ENCODE measurements at regions not wholly inside any gene's neighbourhood (a gene's known extent, or its start where the extent isn't known, plus 50 kb on each side); places are given as distances from the start of the nearest gene placed in this dataset.

GRCh38 chr4:27215220-27215826 is 354.7 kb downstream of the STIM2 start:
- H3K36me3 Mint-ChIP-seq: no peaks in the 10 kb centered on the region
- H3K9me3 Mint-ChIP-seq: no peaks in the 10 kb centered on the region
- H3K4me1 Mint-ChIP-seq (ENCODE audit: unreplicated experiment): no peaks in the 10 kb centered on the region
- no peak overlapping the region for H3K27ac Mint-ChIP-seq
- peaks cover 47% of the 10 kb centered on the region for H3K27me3 Mint-ChIP-seq
- DNase-seq (ENCODE audit: extremely low spot score, unreplicated experiment): no peak
- TF ChIP-seq CTCF (conservative IDR thresholded peaks at IDR 0.05): no peak
- no peak overlapping the region for H3K4me3 Mint-ChIP-seq

- H3K4me3 Mint-ChIP-seq: no peak overlapping the region
- no peak overlapping the region for H3K27ac Mint-ChIP-seq
- H3K36me3 Mint-ChIP-seq: no peaks in the 10 kb centered on the region
Measured at GRCh38 chr4:27217261-27217769, 356.7 kb downstream of the STIM2 start.

GRCh38 chr4:27218013-27218412 is 357.4 kb downstream of the STIM2 start:
- no peak for DNase-seq (ENCODE audit: extremely low spot score, unreplicated experiment)
- no peaks in the 10 kb centered on the region for H3K9me3 Mint-ChIP-seq
- no peaks in the 10 kb centered on the region for H3K4me1 Mint-ChIP-seq (ENCODE audit: unreplicated experiment)
- no peak overlapping the region for H3K4me3 Mint-ChIP-seq
- H3K27me3 Mint-ChIP-seq: peaks cover 60% of the 10 kb centered on the region
- TF ChIP-seq CTCF (conservative IDR thresholded peaks at IDR 0.05): no peak
- no peak overlapping the region for H3K27ac Mint-ChIP-seq
- no peaks in the 10 kb centered on the region for H3K36me3 Mint-ChIP-seq

More at GRCh38 chr4:27217261-27217769, 356.7 kb downstream of the STIM2 start:
- no peak for TF ChIP-seq CTCF (conservative IDR thresholded peaks at IDR 0.05)
- no peak for DNase-seq (ENCODE audit: extremely low spot score, unreplicated experiment)
- Mint-ChIP-seq H3K4me1 (ENCODE audit: unreplicated experiment) (no peaks in the 10 kb centered on the region), H3K27me3 (peaks cover 55% of the 10 kb centered on the region), H3K9me3 (no peaks in the 10 kb centered on the region)

GRCh38 chr4:27223326-27223725 is 362.7 kb downstream of the STIM2 start:
- H3K27me3 Mint-ChIP-seq: peaks cover 41% of the 10 kb centered on the region
- no peaks in the 10 kb centered on the region for H3K36me3 Mint-ChIP-seq
- H3K9me3 Mint-ChIP-seq: no peaks in the 10 kb centered on the region
- TF ChIP-seq CTCF (conservative IDR thresholded peaks at IDR 0.05): no peak
- no peak overlapping the region for H3K27ac Mint-ChIP-seq
- DNase-seq (ENCODE audit: extremely low spot score, unreplicated experiment): no peak
- H3K4me3 Mint-ChIP-seq: no peak overlapping the region
- H3K4me1 Mint-ChIP-seq (ENCODE audit: unreplicated experiment): no peaks in the 10 kb centered on the region

GRCh38 chr4:27233531-27233930 is 372.9 kb downstream of the STIM2 start:
- Mint-ChIP-seq H3K27me3 (peaks cover 24% of the 10 kb centered on the region), H3K4me3 (no peak overlapping the region), H3K9me3 (no peaks in the 10 kb centered on the region), H3K4me1 (ENCODE audit: unreplicated experiment) (no peaks in the 10 kb centered on the region), H3K36me3 (no peaks in the 10 kb centered on the region), H3K27ac (no peak overlapping the region)
- DNase-seq (ENCODE audit: extremely low spot score, unreplicated experiment): no peak
- no peak for TF ChIP-seq CTCF (conservative IDR thresholded peaks at IDR 0.05)

All from type B pancreatic cell (in vitro differentiated cells).